GM23248 (cell line): ENCODE measurements at regions not wholly inside any gene's neighbourhood (a gene's known extent, or its start where the extent isn't known, plus 50 kb on each side); places are given as distances from the start of the nearest gene placed in this dataset. TPM values are rescaled to one million over a fixed set of nuclear protein-coding genes. Genes with fewer than 3 reads are reported as not detected.
A peak's percentile ranks its signal among the peaks of the same experiment; 100 is the strongest.

Experiments used
- DNase-seq: peaks from one replicate; pipeline ENCODE4 v3.0.0-alpha.2; 2015
- H2AFZ ChIP-seq: fragments of 200-600 bp; sonication (generic); 2 replicates; pipeline ENCODE4 v1.6.1; 2016; ENCODE audit warnings: antibody characterized with exemption
- H3F3A ChIP-seq: fragments of 200-600 bp; sonication (generic); 2 replicates; pipeline ENCODE4 v1.6.1; 2016; ENCODE audit warnings: mild to moderate bottlenecking, antibody characterized with exemption, mixed run types; ENCODE audit not compliant: insufficient read depth
- H3K27ac ChIP-seq: fragments of 200-600 bp; sonication (generic); 2 replicates; pipeline ENCODE4 v1.5.1; 2016; ENCODE audit warnings: mild to moderate bottlenecking
- H3K27me3 ChIP-seq: fragments of 200-600 bp; sonication (generic); replicated peaks from 2 replicates; pipeline ENCODE4 v1.6.1; 2016; ENCODE audit warnings: mild to moderate bottlenecking; ENCODE audit not compliant: insufficient read depth
- H3K36me3 ChIP-seq: fragments of 200-600 bp; sonication (generic); 2 replicates; pipeline ENCODE4 v1.6.1; 2016; ENCODE audit warnings: low read depth, mild to moderate bottlenecking
- H3K4me1 ChIP-seq: fragments of 200-600 bp; sonication (generic); 2 replicates; pipeline ENCODE4 v1.6.1; 2016; ENCODE audit warnings: mild to moderate bottlenecking; ENCODE audit not compliant: insufficient read depth
- H3K4me2 ChIP-seq: fragments of 200-600 bp; sonication (generic); one replicate; pipeline ENCODE4 v1.6.1; 2016; ENCODE audit warnings: mild to moderate bottlenecking; ENCODE audit not compliant: unreplicated experiment
- H3K4me3 ChIP-seq: fragments of 200-600 bp; sonication (generic); 2 replicates; pipeline ENCODE4 v1.5.1; 2016; ENCODE audit warnings: mild to moderate bottlenecking
- H3K79me2 ChIP-seq: fragments of 200-600 bp; sonication (generic); 2 replicates; pipeline ENCODE4 v1.6.1; 2016; ENCODE audit warnings: mild to moderate bottlenecking; ENCODE audit not compliant: insufficient read depth
- H3K9ac ChIP-seq: fragments of 200-600 bp; sonication (generic); 2 replicates; pipeline ENCODE4 v1.6.1; 2016; ENCODE audit warnings: mild to moderate bottlenecking
- H3K9me2 ChIP-seq: fragments of 200-600 bp; sonication (generic); 2 replicates; pipeline ENCODE4 v1.6.1; 2016; ENCODE audit warnings: mixed run types, mild to moderate bottlenecking, moderate library complexity; ENCODE audit not compliant: insufficient read depth
- H3K9me3 ChIP-seq: fragments of 200-600 bp; sonication (generic); one replicate; pipeline ENCODE4 v1.6.1; 2017; ENCODE audit warnings: low read depth
- H4K20me1 ChIP-seq: fragments of 200-600 bp; sonication (generic); 2 replicates; pipeline ENCODE4 v1.6.0; 2016; ENCODE audit not compliant: insufficient read depth
- EZH2 ChIP-seq: fragments of 200-600 bp; sonication (generic); IDR thresholded peaks from 2 replicates; pipeline ENCODE4 v1.6.1; 2018; ENCODE audit warnings: antibody characterized with exemption, mild to moderate bottlenecking; ENCODE audit not compliant: insufficient read depth, poor library complexity, severe bottlenecking
- EZH2phosphoT487 ChIP-seq: fragments of 200-600 bp; sonication (generic); IDR thresholded peaks from 2 replicates; pipeline ENCODE4 v1.6.1; 2018; ENCODE audit warnings: antibody characterized with exemption, moderate library complexity, mild to moderate bottlenecking, low read depth; ENCODE audit not compliant: insufficient read depth
- WGBS, 2 experiments: methylation state at CpG; one replicate each; pipeline ENCODE4 v1.1.6; 2015 to 2017; ENCODE audit warnings: low lambda C conversion rate in 2 of 2, low coverage in 1 of 2; ENCODE audit errors: missing lambda C conversion rate in 2 of 2; 5-methylcytosine and 5-hydroxymethylcytosine counted together
- in situ Hi-C: fragments of 300-500 bp; cut with MboI; formaldehyde crosslinking; loops from 2 replicates; pipeline ENCODE4 v1.15.0; 2020
- microRNA-seq: library from miRNA; unstranded; fragments of <30 nt; microRNA quantifications from one replicate; pipeline ENCODE4, GENCODE V29; 2016; ENCODE audit warnings: borderline number of aligned reads
- small RNA-seq: library from RNA; depleted of rRNA; stranded (forward); fragments of <200 nt; gene quantifications from one replicate; pipeline ENCODE3, GENCODE V24; 2014; ENCODE audit warnings: low read depth, low replicate concordance

DNA sequence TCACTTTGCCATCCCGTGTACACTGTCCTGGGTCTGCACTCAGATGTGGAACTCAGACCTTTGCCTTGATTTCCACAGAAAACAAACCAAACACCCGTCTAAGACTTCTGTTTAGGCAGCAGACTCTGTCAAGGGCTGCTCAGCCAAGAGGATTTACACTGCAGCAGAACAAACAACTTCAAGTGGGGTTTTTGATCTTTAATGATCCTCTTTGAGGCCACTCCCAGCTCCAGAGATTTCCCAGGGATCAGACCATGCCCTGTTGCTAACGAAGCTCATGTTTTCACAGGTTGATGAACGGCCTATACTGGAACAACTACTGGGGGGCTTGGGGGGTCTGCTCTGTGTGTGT, 52.5 kb upstream of the LGALSL start:
- Histone ChIP-seq H3K4me2 (no peak overlapping the region), H3K9me3 (no peaks in the 10 kb centered on the region), H3K9ac (no peak overlapping the region), H3K4me1 (peaks cover 28% of the 10 kb centered on the region), H3K27me3 (peaks cover 3% of the 10 kb centered on the region; the same call in 1 of the 2 replicates), H3F3A (peaks cover 6% of the 10 kb centered on the region), H2AFZ (no peak overlapping the region), H4K20me1 (no peaks in the 10 kb centered on the region), H3K9me2 (no peaks in the 10 kb centered on the region), H3K79me2 (no peaks in the 10 kb centered on the region), H3K36me3 (no peaks in the 10 kb centered on the region), H3K4me3 (no peak overlapping the region), H3K27ac (no peak overlapping the region)
- WGBS, 2 experiments: 78% methylated on average over 4 of the region's 4 CpGs
- in situ Hi-C loops: no loop called here
- TF ChIP-seq EZH2: no peak
- TF ChIP-seq EZH2phosphoT487: no peak
- DNase-seq: no peak

DNA sequence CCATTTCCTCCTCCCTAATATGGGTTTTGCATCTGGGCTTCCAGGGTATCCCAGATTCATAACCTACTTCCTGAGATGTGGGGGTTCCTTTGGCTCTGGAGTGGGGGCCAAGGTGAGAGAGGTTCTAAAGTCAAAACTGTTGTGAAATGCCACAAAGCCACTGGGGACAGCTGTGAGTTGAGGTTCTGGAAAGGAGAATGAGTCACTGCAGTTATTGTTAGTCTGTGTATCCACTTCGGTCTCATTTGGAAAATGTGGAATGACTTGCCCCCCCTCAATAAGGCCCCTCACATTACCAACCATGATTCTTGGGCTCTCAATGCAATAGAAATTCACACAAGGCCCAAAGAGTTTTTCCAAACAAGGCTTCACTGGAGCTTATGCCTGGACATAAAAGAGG, 51.1 kb upstream of the LGALSL start:
- peak; percentile 32 for DNase-seq
- Histone ChIP-seq H3K4me3 (no peak overlapping the region), H3K27ac (no peak overlapping the region), H3K9me2 (no peaks in the 10 kb centered on the region), H3K27me3 (peaks cover 3% of the 10 kb centered on the region; the same call in 1 of the 2 replicates), H3K9ac (no peak overlapping the region), H3K4me1 (peaks cover 28% of the 10 kb centered on the region), H2AFZ (no peak overlapping the region), H3K36me3 (no peaks in the 10 kb centered on the region), H3K79me2 (no peaks in the 10 kb centered on the region), H4K20me1 (no peaks in the 10 kb centered on the region), H3K4me2 (no peak overlapping the region), H3F3A (peaks cover 16% of the 10 kb centered on the region), H3K9me3 (no peaks in the 10 kb centered on the region)
- WGBS, 2 experiments: 67 to 68% methylated on average over 1 of the region's 1 CpG
- no peak for TF ChIP-seq EZH2
- no peak for TF ChIP-seq EZH2phosphoT487
- in situ Hi-C loops: no loop called here

DNA sequence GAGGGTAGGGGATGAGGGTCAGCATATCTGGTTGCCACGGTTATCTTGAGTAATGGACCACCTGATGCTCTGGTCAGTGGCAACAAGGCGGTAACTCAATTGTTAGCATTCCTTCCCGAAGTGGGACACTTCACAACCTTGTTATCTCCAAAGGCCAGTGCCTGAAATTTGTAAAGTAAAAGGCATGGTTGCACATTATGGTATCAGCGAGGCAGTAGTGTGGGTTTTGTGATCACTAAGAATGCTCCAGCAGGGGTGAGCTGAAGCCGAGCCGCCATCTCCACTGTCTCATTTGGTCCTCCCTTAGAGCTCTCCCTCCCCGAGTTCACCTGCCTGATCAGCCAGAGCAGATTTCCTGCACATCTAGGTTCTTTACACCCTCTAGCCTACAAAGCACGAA, 50.5 kb upstream of the LGALSL start:
- H3K4me3 ChIP-seq: no peak overlapping the region
- peaks cover 3% of the 10 kb centered on the region; the same call in 1 of the 2 replicates for H3K27me3 ChIP-seq
- in situ Hi-C loops: no loop called here
- H4K20me1 ChIP-seq: no peaks in the 10 kb centered on the region
- peak overlapping the region; percentile 77 for H2AFZ ChIP-seq
- H3F3A ChIP-seq: peaks cover 16% of the 10 kb centered on the region
- peak overlapping the region; percentile 16 for H3K4me2 ChIP-seq
- no peaks in the 10 kb centered on the region for H3K9me2 ChIP-seq
- H3K9ac ChIP-seq: no peak overlapping the region
- no peak for DNase-seq
- WGBS, 2 experiments: 77 to 82% methylated on average over 8 of the region's 8 CpGs
- H3K4me1 ChIP-seq: peaks cover 28% of the 10 kb centered on the region
- TF ChIP-seq EZH2phosphoT487 (no peak), EZH2 (no peak)
- H3K36me3 ChIP-seq: no peaks in the 10 kb centered on the region
- H3K79me2 ChIP-seq: no peaks in the 10 kb centered on the region
- H3K9me3 ChIP-seq: no peaks in the 10 kb centered on the region
- H3K27ac ChIP-seq: no peak overlapping the region

DNA sequence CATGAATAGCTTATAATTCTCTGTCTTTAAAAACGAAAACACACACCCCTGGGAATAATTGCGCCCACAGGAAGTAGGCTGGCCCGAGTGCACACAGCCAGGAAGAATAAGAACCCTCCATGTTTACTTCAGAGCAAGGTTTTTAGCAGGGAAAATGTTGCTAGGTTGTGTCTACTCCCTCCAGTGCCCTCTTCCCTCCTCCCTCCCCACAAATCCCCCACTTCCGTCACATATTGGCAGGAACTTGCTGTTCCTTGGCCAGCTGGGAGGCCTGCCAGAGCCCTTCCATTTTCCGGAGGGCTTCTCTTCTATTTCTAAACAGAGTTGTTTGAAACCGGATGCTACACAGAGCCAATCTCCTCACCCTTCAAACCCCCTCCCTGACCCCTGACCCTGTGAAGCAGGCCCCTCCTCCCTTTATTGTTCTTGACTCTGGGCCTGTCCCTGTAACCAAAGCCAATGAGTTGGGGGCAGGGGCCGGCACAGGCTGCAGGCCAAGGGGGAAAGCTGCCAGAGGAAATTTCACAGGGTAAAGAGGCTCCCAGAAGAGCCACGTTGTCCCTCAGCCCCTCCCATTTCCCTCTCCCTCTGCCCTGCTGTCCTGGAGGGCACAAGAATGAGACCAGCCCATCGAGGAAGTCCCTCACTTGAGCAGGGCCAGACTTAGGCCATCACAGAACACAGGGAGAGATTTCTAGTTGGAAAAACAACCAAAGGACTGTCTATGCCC, 49.8 kb upstream of the LGALSL start:
- Histone ChIP-seq H3K27ac (no peak overlapping the region), H3K4me1 (peaks cover 28% of the 10 kb centered on the region), H3K9me2 (no peaks in the 10 kb centered on the region), H3K4me2 (peak overlapping the region; percentile 16), H3K9ac (no peak overlapping the region), H4K20me1 (no peaks in the 10 kb centered on the region), H2AFZ (peak overlapping the region; percentile 77), H3K4me3 (no peak overlapping the region), H3K9me3 (no peaks in the 10 kb centered on the region), H3K79me2 (no peaks in the 10 kb centered on the region), H3K27me3 (peaks cover 8% of the 10 kb centered on the region; the same call in 1 of the 2 replicates), H3K36me3 (no peaks in the 10 kb centered on the region), H3F3A (peaks cover 16% of the 10 kb centered on the region)
- 10 to 13% methylated on average over 9 of the region's 9 CpGs for WGBS, 2 experiments
- DNase-seq: peak; percentile 39
- TF ChIP-seq EZH2 (no peak), EZH2phosphoT487 (no peak)
- in situ Hi-C loops: no loop called here

Small RNAs in the stretch of these regions (microRNA-seq; reads per million reads assigned to microRNA genes)
- gene MIR4433A (not detected), gene MIR4433B (not detected)

Small RNAs in the stretch of these regions (small RNA-seq; reads per million reads assigned to genes)
- gene AC012368.3: not detected
- not detected for gene MIR4433B
